GM12878 (cell line): ENCODE measurements at regions not wholly inside any gene's neighbourhood (a gene's known extent, or its start where the extent isn't known, plus 50 kb on each side); places are given as distances from the start of the nearest gene placed in this dataset.
A peak's percentile ranks its signal among the peaks of the same experiment; 100 is the strongest.

Source experiments
- ATAC-seq: fragments of 200-7000 bp; cut with Tn5 transposase; 3 replicates; pipeline ENCODE4 v1.9.1; 2020; ENCODE audit warnings: mild to moderate bottlenecking, moderate library complexity
- BruUV-seq: library from RNA; stranded (reverse); fragments of 400-500 nt; replicated peaks from 2 replicates; lab custom pipeline; 2021; lab: Mats Ljungman, UMichigan
- CTCF ChIA-PET: fragments of 300-600 bp; sonication (Branson Sonifier 250); formaldehyde crosslinking; extraction: SDS; loops from one replicate; lab custom pipeline; 2021; ENCODE audit warnings: inconsistent platforms; lab: Yijun Ruan, JAX
- POLR2A ChIA-PET: fragments of 350-600 bp; formaldehyde crosslinking; extraction: SDS; loops from one replicate; lab custom pipeline; 2021; ENCODE audit warnings: inconsistent platforms; lab: Charles Lee
- RAD21 ChIA-PET: fragments of 300-600 bp; sonication (Branson Sonifier 250); formaldehyde crosslinking; loops from one replicate; lab custom pipeline; 2023; ENCODE audit warnings: antibody characterized with exemption; ENCODE audit not compliant: unreplicated experiment; lab: Charles Lee
- SMC1A ChIA-PET: fragments of 300-600 bp; sonication (Branson Sonifier 250); formaldehyde crosslinking; loops from one replicate; lab custom pipeline; 2023; ENCODE audit not compliant: unreplicated experiment, uncharacterized antibody; lab: Charles Lee
- DNase-seq: peaks from one replicate; pipeline ENCODE4 v3.0.0-alpha.2; 2011; ENCODE audit warnings: low read depth, low spot score
- FAIRE-seq: peaks from 3 replicates; lab custom pipeline; 2011; peaks lifted over from hg19 to GRCh38; lab: Jason Lieb, UNC
- H2AFZ ChIP-seq: 2 replicates; pipeline ENCODE4 v1.6.0; 2011; ENCODE audit warnings: low read depth, low read length, control low read depth; ENCODE audit not compliant: control insufficient read depth
- H3K27ac ChIP-seq: 2 replicates; pipeline ENCODE4 v1.5.1; 2011; ENCODE audit warnings: control low read depth; ENCODE audit not compliant: control insufficient read depth, insufficient read depth
- H3K27me3 ChIP-seq, 2 experiments: replicated peaks in 1 of 2; 2 replicates each; pipeline versions ENCODE4 v1.6.0 to v1.6.1; 2011; ENCODE audit warnings: low read length in 1 of 2; ENCODE audit not compliant: control insufficient read depth in 2 of 2, insufficient read depth in 2 of 2
- H3K36me3 ChIP-seq, 2 experiments: 2 replicates each; pipeline ENCODE4 v1.5.1; 2011; ENCODE audit warnings: low read length in 1 of 2; ENCODE audit not compliant: control insufficient read depth in 2 of 2, insufficient read depth in 2 of 2
- H3K4me1 ChIP-seq: 2 replicates; pipeline ENCODE4 v1.6.1; 2011; ENCODE audit warnings: mild to moderate bottlenecking, low read length, moderate library complexity, mixed read lengths; ENCODE audit not compliant: control insufficient read depth, insufficient read depth
- H3K4me2 ChIP-seq: 2 replicates; pipeline ENCODE4 v1.6.0; 2011; ENCODE audit warnings: control low read depth; ENCODE audit not compliant: control insufficient read depth, insufficient read depth
- H3K4me3 ChIP-seq: fragments of 200-600 bp; sonication (generic); 2 replicates; pipeline ENCODE4 v1.5.1; 2016
- H3K79me2 ChIP-seq: 2 replicates; pipeline ENCODE4 v1.6.0; 2011; ENCODE audit warnings: low read length; ENCODE audit not compliant: control insufficient read depth, insufficient read depth
- H3K9ac ChIP-seq: 2 replicates; pipeline ENCODE4 v1.8.0; 2011; ENCODE audit warnings: low read length, control low read depth, mixed read lengths; ENCODE audit not compliant: control insufficient read depth, insufficient read depth
- H3K9me3 ChIP-seq: replicated peaks from 3 replicates; pipeline ENCODE4 v1.5.1; 2011; ENCODE audit warnings: mild to moderate bottlenecking, low read length; ENCODE audit not compliant: control insufficient read depth, insufficient read depth
- H4K20me1 ChIP-seq: 2 replicates; pipeline ENCODE4 v1.6.0; 2011; ENCODE audit not compliant: control insufficient read depth, insufficient read depth
- BHLHE40 ChIP-seq, 2 experiments: fragments of 450-650 bp in 1 of 2; IDR thresholded peaks; 2 replicates each; pipeline ENCODE4 v1.6.1; 2011 to 2017; ENCODE audit warnings: low read depth in 2 of 2, borderline replicate concordance in 1 of 2, improper control_type of control experiment in 1 of 2, low read length in 1 of 2, mild to moderate bottlenecking in 1 of 2
- CTCF ChIP-seq, 3 experiments: IDR thresholded peaks in 2 of 3; conservative IDR thresholded peaks in 1 of 3; 2 replicates each; pipeline ENCODE4 v1.5.1; 2011; ENCODE audit warnings: low read depth in 3 of 3, low read length in 3 of 3, mild to moderate bottlenecking in 3 of 3, control low read depth in 2 of 3, moderate library complexity in 2 of 3, inconsistent platforms in 1 of 3, mixed read lengths in 1 of 3; ENCODE audit not compliant: control insufficient read depth in 2 of 3, insufficient read depth in 1 of 3; ENCODE audit errors: extremely low read depth in 1 of 3
- HDGF ChIP-seq: fragments of 450-650 bp; IDR thresholded peaks from 2 replicates; pipeline ENCODE4 v1.6.1; 2016; ENCODE audit warnings: antibody characterized with exemption
- POLR2AphosphoS2 ChIP-seq: IDR thresholded peaks from 2 replicates; pipeline ENCODE4 v1.6.1; 2011; ENCODE audit warnings: low read depth, mild to moderate bottlenecking, low read length, improper control_type of control experiment, moderate library complexity
- RAD21 ChIP-seq: IDR thresholded peaks from 2 replicates; pipeline ENCODE4 v1.6.1; 2011; ENCODE audit warnings: mild to moderate bottlenecking, low read depth, low read length, moderate library complexity; ENCODE audit not compliant: insufficient read depth
- RBBP5 ChIP-seq: fragments of 200-600 bp; sonication (generic); conservative IDR thresholded peaks from 2 replicates; pipeline ENCODE4 v1.6.1; 2016
- SMC3 ChIP-seq: IDR thresholded peaks from 2 replicates; pipeline ENCODE4 v1.6.1; 2011; ENCODE audit warnings: low read length, improper control_type of control experiment, borderline replicate concordance
- STAT1 ChIP-seq: fragments of 450-650 bp; conservative IDR thresholded peaks from 2 replicates; pipeline ENCODE4 v1.6.1; 2014; ENCODE audit warnings: antibody characterized with exemption, mild to moderate bottlenecking
- USF1 ChIP-seq: IDR thresholded peaks from 2 replicates; pipeline ENCODE4 v1.6.1; 2011; ENCODE audit warnings: borderline replicate concordance, low read depth, mild to moderate bottlenecking, moderate library complexity, mixed read lengths, low read length; ENCODE audit not compliant: insufficient read depth; ENCODE audit errors: extremely low read length
- WGBS: methylation state at CpG from one replicate; pipeline ENCODE4 v1.1.6; 2016; ENCODE audit warnings: low lambda C conversion rate; ENCODE audit not compliant: insufficient replicate concordance, insufficient coverage; ENCODE audit errors: missing lambda C conversion rate; 5-methylcytosine and 5-hydroxymethylcytosine counted together
- in situ Hi-C: fragments of 300-500 bp; cut with MboI; formaldehyde crosslinking; loops from 9 replicates; pipeline ENCODE4 v1.14.3; 2018; ENCODE audit warnings: mixed read lengths
- intact Hi-C: fragments of 100-400 bp; cut with micrococcal nuclease; formaldehyde crosslinking; loops from one replicate; pipeline ENCODE4 v1.14.2; 2022; ENCODE audit not compliant: unreplicated experiment

- no peaks in the 10 kb centered on the region for H3K79me2 ChIP-seq
- intact Hi-C loops: no loop called here
- no TSS peak for BruUV-seq
- no peak overlapping the region for H3K4me2 ChIP-seq
- ChIA-PET POLR2A (interaction anchor here (1.1 to 2.1 kb wide), 3 partner anchors 84 to 177 kb away, joined by 3 to 9 read pairs (median 3); no protein-coding TSS in a partner anchor), CTCF (interaction anchor here (0.5 to 2.7 kb wide), 9 partner anchors 24 to 356 kb away, joined by 3 to 22 read pairs (median 3); no protein-coding TSS in a partner anchor), SMC1A (interaction anchor here (0.5 to 4.1 kb wide), 12 partner anchors 10 to 431 kb away, joined by 3 to 20 read pairs (median 4); no protein-coding TSS in a partner anchor), RAD21 (interaction anchor here (0.6 to 4.0 kb wide), 5 partner anchors 102 to 829 kb away, joined by 3 to 19 read pairs (median 17); partner anchors contain the start of gene MID1IP1)
- WGBS: 42% methylated on average over 3 of the region's 3 CpGs
- no peak overlapping the region for H2AFZ ChIP-seq
- no peak for ATAC-seq
- H3K9ac ChIP-seq: no peak overlapping the region
- H3K9me3 ChIP-seq: no peaks in the 10 kb centered on the region
- H3K4me3 ChIP-seq: no peak overlapping the region
- no peak for FAIRE-seq
- no peaks in the 10 kb centered on the region for H4K20me1 ChIP-seq
- no peak overlapping the region for H3K27ac ChIP-seq
- H3K4me1 ChIP-seq: no peaks in the 10 kb centered on the region
- H3K27me3 ChIP-seq: no peaks in the 10 kb centered on the region
- DNase-seq: no peak
- in situ Hi-C loops: no loop called here
- TF ChIP-seq USF1: no peak
- peak; percentile 41; the same call in 1 of the 2 replicates for TF ChIP-seq HDGF
- no peak for TF ChIP-seq STAT1
- no peak for TF ChIP-seq BHLHE40 (IDR thresholded peaks at IDR 0.05; ENCODE audit: borderline replicate concordance in 1 of 2, low read depth in 2 of 2, low read length in 1 of 2)
- no peak for TF ChIP-seq POLR2AphosphoS2
- H3K36me3 ChIP-seq: no peaks in the 10 kb centered on the region
Measured at GRCh38 chrX:38982843-38983242, 181.6 kb downstream of the MID1IP1 start.

GRCh38 chrX:38985375-38985774, 184.1 kb downstream of the MID1IP1 start:
- WGBS: 12% methylated on average over 3 of the region's 3 CpGs
- ChIA-PET SMC1A (interaction anchor here (1.0 to 4.1 kb wide), 5 partner anchors 26 to 175 kb away, joined by 3 to 18 read pairs (median 4); no protein-coding TSS in a partner anchor), POLR2A (no interaction called here), RAD21 (interaction anchor here (1.3 to 1.5 kb wide), 2 partner anchors 61 to 325 kb away, joined by 3 read pairs; no protein-coding TSS in a partner anchor), CTCF (interaction anchor here (1.3 to 1.9 kb wide), 2 partner anchors 105 to 186 kb away, joined by 5 to 10 read pairs; no protein-coding TSS in a partner anchor)
- DNase-seq (no peak), ATAC-seq (peak; percentile 84), FAIRE-seq (no peak)
- H3K4me2 ChIP-seq: no peak overlapping the region
- no peaks in the 10 kb centered on the region for H3K79me2 ChIP-seq
- H3K27me3 ChIP-seq: no peaks in the 10 kb centered on the region
- no peaks in the 10 kb centered on the region for H3K9me3 ChIP-seq
- H2AFZ ChIP-seq: no peak overlapping the region
- no peak overlapping the region for H3K4me3 ChIP-seq
- H3K4me1 ChIP-seq: no peaks in the 10 kb centered on the region
- intact Hi-C loops (loop anchor here (1.0 to 5.0 kb wide), 7 partner anchors 62 to 321 kb away; partner anchors contain the start of gene MID1IP1), in situ Hi-C loops (no loop called here)
- no peak overlapping the region for H3K27ac ChIP-seq
- H3K36me3 ChIP-seq: no peaks in the 10 kb centered on the region
- no TSS peak for BruUV-seq
- no peak overlapping the region for H3K9ac ChIP-seq
- no peaks in the 10 kb centered on the region for H4K20me1 ChIP-seq
- no peak for TF ChIP-seq HDGF
- peak; percentile 59 for TF ChIP-seq RAD21
- TF ChIP-seq RBBP5: no peak
- no peak for TF ChIP-seq BHLHE40 (IDR thresholded peaks at IDR 0.05; ENCODE audit: borderline replicate concordance in 1 of 2, low read depth in 2 of 2, low read length in 1 of 2)
- TF ChIP-seq SMC3: peak; percentile 52; the same call in 1 of the 2 replicates
- TF ChIP-seq CTCF (IDR thresholded peaks at IDR 0.05 in 2 of 3, conservative IDR thresholded peaks at IDR 0.05 in 1 of 3; ENCODE audit: control insufficient read depth in 2 of 3, extremely low read depth in 1 of 3, insufficient read depth in 1 of 3, low read depth in 3 of 3, low read length in 3 of 3): peak in 2 of 3 experiments; percentile 15 to 22; a peak in 1 of 6 replicates
